GM21576 (cell line): ENCODE measurements at regions not wholly inside any gene's neighbourhood (a gene's known extent, or its start where the extent isn't known, plus 50 kb on each side); places are given as distances from the start of the nearest gene placed in this dataset.
"Not testable (repeated sequence)": the region's sequence is repeated elsewhere in the genome, so short reads cannot be mapped to it uniquely, and the experiment has no call there.

ENCODE experiments used
- ATAC-seq: cut with Tn5 transposase; IDR thresholded peaks from one replicate; pipeline ENCODE4 v1.9.1; 2021; ENCODE audit warnings: mild to moderate bottlenecking, moderate library complexity; ENCODE audit not compliant: unreplicated experiment

- no peak for ATAC-seq
Measured at GRCh38 chr5:112570708-112571444, 151.8 kb upstream of the EPB41L4A start.

- no peak for ATAC-seq
Measured at GRCh38 chr5:112573441-112573840, 154.4 kb upstream of the EPB41L4A start.

- no peak for ATAC-seq
Measured at GRCh38 chr5:112574536-112574935, 155.5 kb upstream of the EPB41L4A start.

DNA sequence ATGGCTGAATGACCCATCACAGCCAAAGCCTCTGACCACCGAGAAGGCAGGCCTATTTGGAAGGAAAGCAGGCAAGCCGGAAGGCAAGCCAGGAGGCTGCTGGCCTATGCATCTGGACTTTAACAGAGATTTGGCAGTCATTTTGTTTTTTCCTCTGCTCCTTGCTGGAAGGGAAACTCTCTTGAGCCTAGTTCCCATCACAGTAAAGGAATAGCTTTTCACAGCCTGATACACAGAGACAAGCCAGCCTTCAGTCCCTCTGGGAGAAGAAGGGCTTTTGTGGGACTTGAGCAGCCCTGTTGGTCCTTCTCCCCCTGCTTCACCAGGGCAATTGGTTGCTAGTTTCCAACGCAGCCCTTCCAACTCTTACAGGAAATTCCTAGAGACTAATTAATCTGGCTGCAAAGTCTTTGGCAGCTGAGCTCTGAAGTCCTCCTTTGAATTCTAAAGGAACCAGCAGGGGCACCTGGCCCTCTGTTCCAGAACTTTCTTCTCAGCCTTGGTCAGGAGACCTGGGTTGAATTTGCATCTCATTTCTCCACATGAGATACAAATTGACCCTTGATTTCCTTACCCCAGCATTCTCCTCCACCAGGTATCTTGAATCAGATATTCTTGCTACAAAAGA, 157.3 kb upstream of the EPB41L4A start:
- ATAC-seq, result no peak

- ATAC-seq, result no peak
Measured at GRCh38 chr5:112579599-112580170, 158.0 kb upstream of the APC start.

DNA sequence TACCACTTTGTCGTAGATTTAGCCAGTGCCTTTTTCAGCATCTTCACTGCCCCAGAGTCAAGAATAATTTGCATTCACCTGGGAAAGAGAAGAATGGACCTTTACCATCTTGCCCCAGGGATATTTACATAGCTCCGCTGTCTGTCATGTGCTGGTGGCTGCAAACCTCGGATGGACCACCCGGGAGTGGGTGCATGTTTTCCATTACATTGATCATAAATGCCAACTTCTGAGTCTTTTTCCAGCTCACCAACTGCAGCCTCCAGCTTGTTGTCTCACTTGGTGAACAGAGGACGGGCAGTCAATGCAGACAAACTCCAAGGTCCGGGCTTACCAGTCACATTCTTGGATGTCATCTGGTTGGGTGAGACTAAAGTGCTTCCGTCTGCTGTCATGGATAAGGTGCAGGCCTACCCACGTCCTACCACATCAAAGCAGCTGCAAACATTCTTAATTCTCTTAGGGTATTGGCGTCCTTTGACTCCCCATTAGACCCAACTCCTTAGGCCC, 155.8 kb upstream of the APC start:
- ATAC-seq, result no peak

DNA sequence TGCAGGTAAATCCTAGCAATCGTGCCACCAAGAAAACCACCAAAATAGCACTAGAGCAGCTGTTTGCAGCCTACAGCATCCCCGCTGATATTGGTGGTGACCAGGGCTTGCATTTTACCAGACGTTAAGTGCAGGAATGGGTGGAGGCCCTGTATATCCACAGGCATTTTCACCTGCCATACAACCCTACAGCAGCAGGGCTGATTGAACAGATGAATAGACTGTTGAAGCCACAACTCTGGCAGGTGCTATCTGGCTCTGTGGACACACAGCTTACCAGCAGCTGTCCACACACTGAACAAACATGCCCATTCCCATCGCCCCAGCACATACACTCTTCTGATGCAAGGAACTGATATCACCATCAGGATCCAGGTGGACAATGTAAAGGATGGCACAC, 154.5 kb upstream of the APC start:
- ATAC-seq, result no peak

- no peak for ATAC-seq
Measured at GRCh38 chr5:112584781-112585180, 152.9 kb upstream of the APC start.

DNA sequence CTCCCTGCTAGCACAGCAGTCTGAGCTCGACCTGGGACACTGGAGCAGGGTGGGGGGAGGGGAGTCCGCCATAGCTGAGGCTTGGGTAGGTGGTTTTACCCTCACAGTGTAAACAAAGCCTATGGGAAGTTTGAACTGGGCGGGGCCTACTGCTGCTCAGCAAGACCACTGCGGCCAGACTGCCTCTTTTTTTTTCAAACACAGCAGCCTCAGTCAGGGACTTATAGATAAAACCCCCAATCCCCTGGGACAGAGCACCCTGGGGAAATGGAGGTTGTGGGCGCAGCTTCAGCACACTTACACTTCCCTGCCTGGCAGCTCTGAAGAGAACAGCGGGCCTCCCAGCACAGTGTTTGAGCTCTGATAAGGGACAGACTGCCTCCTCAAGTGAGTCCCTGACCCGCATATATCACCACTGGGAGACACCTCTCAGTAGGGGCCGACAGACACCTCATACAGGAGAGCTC, 151.1 kb upstream of the APC start:
- no peak for ATAC-seq

DNA sequence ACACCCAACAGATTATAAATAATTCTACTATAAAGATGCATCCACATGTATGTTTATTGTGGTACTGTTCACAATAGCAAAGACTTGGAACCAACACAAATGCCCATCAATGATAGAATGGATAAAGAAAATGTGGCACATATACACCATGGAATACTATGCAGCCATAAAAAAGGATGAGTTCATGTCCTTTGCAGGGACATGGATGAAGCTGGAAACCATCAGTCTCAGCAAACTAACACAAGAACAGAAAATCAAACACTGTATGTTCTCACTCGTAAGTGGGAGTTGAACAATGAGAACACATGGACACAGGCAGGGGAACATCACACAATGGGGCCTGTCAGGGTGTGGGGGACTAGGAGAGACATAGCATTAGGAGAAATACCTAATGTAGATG, 146.8 kb upstream of the APC start:
- not testable (repeated sequence) for ATAC-seq

GRCh38 chr5:112594095-112594850, 143.4 kb upstream of the APC start:
- no peak for ATAC-seq

DNA sequence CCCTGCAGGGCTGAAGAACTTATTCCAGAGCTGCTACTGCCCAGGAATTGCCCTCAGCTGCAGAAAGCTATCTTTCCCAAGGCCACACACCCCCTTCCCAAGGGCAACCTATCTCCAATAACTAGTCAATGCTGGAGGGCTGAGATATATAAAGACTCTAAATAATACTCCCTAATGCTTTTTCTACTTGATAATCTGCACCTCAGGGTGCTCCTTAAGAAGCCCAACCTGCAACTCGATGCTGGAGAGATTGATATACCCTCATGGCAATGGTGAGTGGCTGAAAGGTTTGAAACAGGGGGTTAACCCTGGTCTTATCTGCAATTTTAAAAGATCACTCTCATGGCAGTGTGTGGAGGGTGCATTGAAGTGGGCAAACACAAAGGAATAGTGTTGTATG, 142.7 kb upstream of the APC start:
- no peak for ATAC-seq

DNA sequence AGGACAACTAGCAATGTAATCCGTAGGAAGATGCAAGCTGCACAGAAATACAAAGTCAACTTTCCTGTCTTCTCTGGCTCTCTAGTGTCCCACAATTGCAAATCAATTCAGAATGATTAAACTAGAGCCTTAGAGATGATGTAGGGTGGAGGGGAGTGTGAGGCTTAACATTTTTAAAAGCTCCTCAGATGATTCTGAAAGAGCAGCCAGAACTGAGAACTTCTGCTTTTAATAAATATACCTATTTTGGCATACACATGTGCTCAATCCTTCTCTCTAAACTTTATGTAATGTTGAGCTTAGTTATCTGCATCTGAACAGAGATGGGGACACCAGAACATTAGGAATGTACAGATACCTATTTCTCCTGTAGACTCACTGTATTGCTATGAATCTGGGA, 139.9 kb upstream of the APC start:
- no peak for ATAC-seq

DNA sequence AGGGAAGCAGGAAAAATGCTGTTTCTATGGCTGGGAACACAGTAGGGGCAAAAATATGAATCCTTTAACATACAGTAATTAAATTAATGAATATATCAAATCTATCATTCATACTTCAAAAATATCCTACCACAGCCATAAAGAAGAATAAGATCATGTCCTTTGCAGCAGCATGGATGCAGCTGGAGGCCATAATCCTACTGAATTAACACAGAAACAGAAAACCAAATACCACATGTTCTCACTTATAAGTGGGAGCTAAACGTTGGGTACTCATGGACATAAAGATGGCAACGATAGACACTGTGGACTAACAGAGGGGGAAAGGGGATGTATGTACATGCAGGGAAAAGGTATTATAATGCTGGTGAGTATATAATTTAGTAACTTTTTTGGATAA, 137.2 kb upstream of the APC start:
- ATAC-seq, result not testable (repeated sequence)

GRCh38 chr5:112604732-112605630, 132.7 kb upstream of the APC start:
- ATAC-seq, result no peak

DNA sequence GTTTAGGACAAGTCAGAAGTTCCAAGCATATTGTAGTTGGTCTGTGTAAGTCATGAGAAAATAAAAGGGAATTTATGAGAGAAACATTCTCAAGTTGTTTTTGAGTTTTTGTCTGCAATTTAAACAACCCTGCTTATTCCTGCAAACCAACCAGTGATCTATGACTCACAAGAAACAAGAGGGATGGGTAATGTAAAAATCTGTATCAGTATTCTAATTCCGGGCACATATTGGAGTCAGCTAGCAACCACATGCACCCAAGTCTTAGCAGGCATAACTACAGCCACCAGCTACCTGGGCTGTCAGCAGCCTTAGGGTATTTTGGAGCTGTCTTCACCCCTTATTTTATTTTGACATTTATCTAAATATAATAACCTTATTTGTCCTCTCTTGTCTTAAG, 128.7 kb upstream of the APC start:
- ATAC-seq, result no peak

DNA sequence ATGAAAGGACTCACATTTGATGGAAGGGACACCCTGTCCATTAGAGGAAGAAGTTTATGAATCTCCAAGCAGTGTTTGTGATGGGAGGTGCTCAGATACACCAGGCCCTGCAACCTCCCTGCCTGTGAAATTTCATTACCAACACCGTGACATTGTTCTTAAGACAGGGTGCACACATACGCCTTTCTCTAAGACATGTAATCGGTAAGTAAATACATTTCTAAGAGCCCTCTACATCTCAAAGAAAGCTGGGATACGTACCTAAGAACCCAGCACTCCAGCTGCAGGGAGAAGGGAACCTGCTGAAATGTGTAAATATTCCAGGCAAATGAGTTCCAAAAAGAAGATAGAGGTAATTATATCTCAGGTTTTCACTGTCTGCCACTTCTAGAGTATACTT, 125.0 kb upstream of the APC start:
- no peak for ATAC-seq

- ATAC-seq, result no peak
Measured at GRCh38 chr5:112614285-112614684, 123.4 kb upstream of the APC start.

DNA sequence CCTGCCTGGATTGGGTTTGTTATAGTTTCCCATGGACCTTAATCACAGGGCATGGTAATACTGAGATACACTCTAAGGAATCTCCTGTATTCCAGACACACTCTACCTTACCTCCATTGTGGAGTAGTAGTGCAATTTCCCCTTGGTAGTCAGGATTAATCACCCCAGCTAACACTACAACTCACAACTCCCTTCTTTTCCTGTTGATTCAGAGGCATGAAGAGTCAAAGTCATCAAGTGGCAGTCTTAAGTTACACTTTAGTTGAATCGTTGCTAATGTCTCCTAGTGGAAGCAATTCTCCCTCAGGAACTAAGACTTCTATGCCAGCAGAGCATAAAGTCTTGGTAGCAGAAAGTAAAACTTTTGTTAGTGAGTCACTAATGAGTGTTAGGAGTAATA, 122.7 kb upstream of the APC start:
- no peak for ATAC-seq

GRCh38 chr5:112616812-112617547, 120.7 kb upstream of the APC start:
- no peak for ATAC-seq
